Coronary artery (tissue), 2 donors: ENCODE measurements at regions not wholly inside any gene's neighbourhood (a gene's known extent, or its start where the extent isn't known, plus 50 kb on each side); places are given as distances from the start of the nearest gene placed in this dataset.

Experiments used
- DNase-seq: peaks from one replicate; pipeline ENCODE4 v3.0.0-alpha.2; 2017; ENCODE audit warnings: low spot score
- H3K27ac ChIP-seq, 2 donors: fragments of 200-600 bp; sonication (generic); one replicate each; pipeline ENCODE4 v1.5.1; 2016 to 2019
- H3K4me3 ChIP-seq: fragments of 200-600 bp; sonication (generic); 2 replicates; pipeline ENCODE4 v1.5.1; 2016; ENCODE audit warnings: mild to moderate bottlenecking, moderate library complexity
- TF ChIP-seq, protein P1 (sequence below): fragments of 200-600 bp; sonication (generic); IDR thresholded peaks from one replicate; pipeline ENCODE4 v1.5.1; 2019; ENCODE audit warnings: antibody characterized with exemption

DNA sequence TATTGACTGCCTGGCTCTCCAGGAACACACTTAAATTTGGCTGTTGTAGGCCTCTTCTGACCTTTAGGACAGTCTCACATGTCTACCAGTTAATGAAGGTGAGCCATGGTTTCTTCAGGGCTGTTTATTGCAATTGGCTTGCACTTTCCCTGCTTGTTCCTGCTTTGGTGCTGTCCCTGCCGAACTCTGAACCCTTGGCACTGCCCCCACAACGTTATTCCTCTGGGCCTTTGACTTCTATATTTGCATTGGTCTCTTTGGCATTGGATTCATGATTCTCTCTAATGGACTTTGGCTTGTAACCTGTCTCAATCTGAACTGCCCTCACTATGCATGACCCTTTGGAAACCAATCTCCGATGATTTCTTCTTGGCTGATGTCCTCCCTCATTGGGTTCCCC, 299.4 kb downstream of the UTP18 start:
- no peak for DNase-seq
- H3K4me3 ChIP-seq, result no peak overlapping the region
- no peak overlapping the region for H3K27ac ChIP-seq
- TF ChIP-seq, protein P1, sequence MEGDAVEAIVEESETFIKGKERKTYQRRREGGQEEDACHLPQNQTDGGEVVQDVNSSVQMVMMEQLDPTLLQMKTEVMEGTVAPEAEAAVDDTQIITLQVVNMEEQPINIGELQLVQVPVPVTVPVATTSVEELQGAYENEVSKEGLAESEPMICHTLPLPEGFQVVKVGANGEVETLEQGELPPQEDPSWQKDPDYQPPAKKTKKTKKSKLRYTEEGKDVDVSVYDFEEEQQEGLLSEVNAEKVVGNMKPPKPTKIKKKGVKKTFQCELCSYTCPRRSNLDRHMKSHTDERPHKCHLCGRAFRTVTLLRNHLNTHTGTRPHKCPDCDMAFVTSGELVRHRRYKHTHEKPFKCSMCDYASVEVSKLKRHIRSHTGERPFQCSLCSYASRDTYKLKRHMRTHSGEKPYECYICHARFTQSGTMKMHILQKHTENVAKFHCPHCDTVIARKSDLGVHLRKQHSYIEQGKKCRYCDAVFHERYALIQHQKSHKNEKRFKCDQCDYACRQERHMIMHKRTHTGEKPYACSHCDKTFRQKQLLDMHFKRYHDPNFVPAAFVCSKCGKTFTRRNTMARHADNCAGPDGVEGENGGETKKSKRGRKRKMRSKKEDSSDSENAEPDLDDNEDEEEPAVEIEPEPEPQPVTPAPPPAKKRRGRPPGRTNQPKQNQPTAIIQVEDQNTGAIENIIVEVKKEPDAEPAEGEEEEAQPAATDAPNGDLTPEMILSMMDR, result no peak

GRCh38 chr17:51560398-51560797, 300.1 kb downstream of the UTP18 start:
- Histone ChIP-seq H3K4me3 (no peak overlapping the region), H3K27ac (no peak overlapping the region)
- DNase-seq, result no peak
- TF ChIP-seq, protein P1, result no peak

GRCh38 chr17:51563961-51564360, 303.6 kb downstream of the UTP18 start:
- Histone ChIP-seq H3K4me3 (no peak overlapping the region), H3K27ac (no peak overlapping the region)
- TF ChIP-seq, protein P1, result no peak
- DNase-seq, result no peak

DNA sequence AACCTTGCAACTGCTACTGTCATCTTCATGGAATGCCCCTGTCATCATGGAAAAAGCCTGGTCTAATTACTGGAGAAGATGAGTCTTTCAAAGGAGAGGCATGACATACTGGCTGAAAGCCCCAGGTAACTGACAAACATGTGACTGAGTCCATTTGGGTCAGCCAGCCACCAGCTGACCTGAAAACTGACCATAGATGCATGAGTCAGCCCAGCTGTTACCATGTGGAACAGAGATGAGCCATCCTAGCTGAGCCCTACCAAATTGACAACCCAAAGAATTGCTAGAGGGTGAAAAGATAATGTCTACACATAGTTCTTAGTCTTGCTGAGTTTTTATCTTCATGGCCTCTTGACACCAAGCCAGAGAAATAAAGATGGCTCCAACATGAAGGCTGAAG, 311.8 kb downstream of the UTP18 start:
- TF ChIP-seq, protein P1, result no peak
- no peak for DNase-seq
- no peak overlapping the region for H3K4me3 ChIP-seq
- H3K27ac ChIP-seq, result no peak overlapping the region
